ENCODE measurements at regions not wholly inside any gene's neighbourhood (a gene's known extent, or its start where the extent isn't known, plus 50 kb on each side); places are given as distances from the start of the nearest gene placed in this dataset.
A peak's percentile ranks its signal among the peaks of the same experiment; 100 is the strongest.

- in situ Hi-C loops (cut with MboI), result no loop called here
- TF ChIP-seq EZH2phosphoT487 (IDR thresholded peaks at IDR 0.05; ENCODE audit: insufficient read depth, low read depth), result no peak
- no peak for TF ChIP-seq EZH2 (IDR thresholded peaks at IDR 0.05; ENCODE audit: insufficient read depth, poor library complexity, severe bottlenecking)
- Histone ChIP-seq H3K4me1 (ENCODE audit: insufficient read depth) (no peaks in the 10 kb centered on the region), H3K36me3 (ENCODE audit: low read depth) (no peaks in the 10 kb centered on the region), H3K4me2 (ENCODE audit: unreplicated experiment) (no peak overlapping the region), H3K9ac (no peak overlapping the region), H3K27ac (no peak overlapping the region), H3K4me3 (no peak overlapping the region), H2AFZ (no peak overlapping the region), H3K9me3 (ENCODE audit: low read depth) (no peaks in the 10 kb centered on the region), H3K79me2 (ENCODE audit: insufficient read depth) (no peaks in the 10 kb centered on the region), H3F3A (ENCODE audit: insufficient read depth) (no peaks in the 10 kb centered on the region), H3K27me3 (replicated peaks; ENCODE audit: insufficient read depth) (no peaks in the 10 kb centered on the region), H4K20me1 (ENCODE audit: insufficient read depth) (no peaks in the 10 kb centered on the region), H3K9me2 (ENCODE audit: insufficient read depth) (no peaks in the 10 kb centered on the region)
- WGBS, 2 experiments (ENCODE audit: low coverage in 1 of 2, low lambda C conversion rate in 2 of 2, missing lambda C conversion rate in 2 of 2), result 41 to 43% methylated on average over 4 of the region's 4 CpGs
- no peak for DNase-seq
Measured at GRCh38 chr12:125336246-125336645, 271.0 kb downstream of the AACS start.

- Histone ChIP-seq H3K9me3 (ENCODE audit: low read depth) (no peaks in the 10 kb centered on the region), H4K20me1 (ENCODE audit: insufficient read depth) (no peaks in the 10 kb centered on the region), H3K4me1 (ENCODE audit: insufficient read depth) (no peaks in the 10 kb centered on the region), H3K79me2 (ENCODE audit: insufficient read depth) (no peaks in the 10 kb centered on the region), H3K36me3 (ENCODE audit: low read depth) (no peaks in the 10 kb centered on the region), H3K27ac (no peak overlapping the region), H2AFZ (no peak overlapping the region), H3K9ac (no peak overlapping the region), H3K4me2 (ENCODE audit: unreplicated experiment) (no peak overlapping the region), H3K27me3 (replicated peaks; ENCODE audit: insufficient read depth) (no peaks in the 10 kb centered on the region), H3F3A (ENCODE audit: insufficient read depth) (no peaks in the 10 kb centered on the region), H3K9me2 (ENCODE audit: insufficient read depth) (no peaks in the 10 kb centered on the region), H3K4me3 (no peak overlapping the region)
- 1 to 3% methylated on average over 5 of the region's 5 CpGs for WGBS, 2 experiments (ENCODE audit: low coverage in 1 of 2, low lambda C conversion rate in 2 of 2, missing lambda C conversion rate in 2 of 2)
- no peak for TF ChIP-seq EZH2phosphoT487 (IDR thresholded peaks at IDR 0.05; ENCODE audit: insufficient read depth, low read depth)
- no peak for TF ChIP-seq EZH2 (IDR thresholded peaks at IDR 0.05; ENCODE audit: insufficient read depth, poor library complexity, severe bottlenecking)
- in situ Hi-C loops (cut with MboI), result no loop called here
- DNase-seq, result peak; percentile 75
Measured at GRCh38 chr12:125340791-125341190, 275.6 kb downstream of the AACS start.

DNA sequence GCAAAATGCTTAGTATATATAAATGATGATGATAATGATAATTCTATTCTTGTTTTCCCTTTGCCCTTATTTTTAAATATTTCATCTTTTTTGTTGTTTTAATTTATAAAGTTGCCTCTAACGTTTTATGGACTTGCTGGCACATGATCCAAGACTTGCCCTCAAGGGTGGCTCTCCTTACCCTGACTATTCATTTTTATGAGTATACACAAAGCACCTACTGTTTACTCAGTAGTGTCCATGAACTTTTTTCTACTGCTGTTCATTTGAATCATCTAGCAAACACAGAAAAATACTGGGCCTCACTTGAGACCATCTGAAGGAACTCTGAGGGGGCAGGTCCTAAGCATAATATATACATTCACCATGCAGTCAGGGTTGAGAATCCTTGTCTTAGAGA lies 276.2 kb downstream of the AACS start:
- WGBS, 2 experiments (ENCODE audit: low coverage in 1 of 2, low lambda C conversion rate in 2 of 2, missing lambda C conversion rate in 2 of 2), result 3 to 8% methylated on average over 1 of the region's 1 CpG
- no peak overlapping the region for H3K4me3 ChIP-seq
- H3K4me2 ChIP-seq (ENCODE audit: unreplicated experiment), result no peak overlapping the region
- H3K9me3 ChIP-seq (ENCODE audit: low read depth), result no peaks in the 10 kb centered on the region
- no peaks in the 10 kb centered on the region for H3K79me2 ChIP-seq (ENCODE audit: insufficient read depth)
- no peaks in the 10 kb centered on the region for H3F3A ChIP-seq (ENCODE audit: insufficient read depth)
- no peaks in the 10 kb centered on the region for H4K20me1 ChIP-seq (ENCODE audit: insufficient read depth)
- TF ChIP-seq EZH2 (IDR thresholded peaks at IDR 0.05; ENCODE audit: insufficient read depth, poor library complexity, severe bottlenecking), result no peak
- no peaks in the 10 kb centered on the region for H3K9me2 ChIP-seq (ENCODE audit: insufficient read depth)
- no peak overlapping the region for H3K9ac ChIP-seq
- in situ Hi-C loops (cut with MboI), result no loop called here
- no peak for DNase-seq
- no peak overlapping the region for H2AFZ ChIP-seq
- H3K4me1 ChIP-seq (ENCODE audit: insufficient read depth), result no peaks in the 10 kb centered on the region
- no peaks in the 10 kb centered on the region for H3K27me3 ChIP-seq (replicated peaks; ENCODE audit: insufficient read depth)
- no peak overlapping the region for H3K27ac ChIP-seq
- no peaks in the 10 kb centered on the region for H3K36me3 ChIP-seq (ENCODE audit: low read depth)

DNA sequence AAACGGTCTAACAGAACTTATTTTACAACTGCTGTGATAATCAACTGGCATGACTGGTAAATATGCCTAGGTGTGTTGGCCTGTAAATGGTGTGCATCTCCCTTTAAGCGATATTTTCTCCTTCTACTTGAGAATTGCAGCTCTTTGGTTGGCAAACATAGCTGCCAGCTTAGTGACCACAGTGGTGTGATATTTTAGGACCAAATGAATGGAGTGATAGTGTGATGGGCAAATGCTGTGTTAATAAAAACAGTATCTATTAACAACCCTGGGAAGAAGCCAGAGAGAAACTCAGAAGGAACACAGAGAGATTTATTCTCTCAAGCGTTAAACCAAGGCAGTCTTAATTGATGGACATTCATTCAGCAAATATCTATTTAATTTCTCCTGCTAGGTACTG lies 278.4 kb downstream of the AACS start:
- Histone ChIP-seq H3K9ac (no peak overlapping the region), H3K27me3 (replicated peaks; ENCODE audit: insufficient read depth) (no peaks in the 10 kb centered on the region), H3K4me2 (ENCODE audit: unreplicated experiment) (no peak overlapping the region), H4K20me1 (ENCODE audit: insufficient read depth) (no peaks in the 10 kb centered on the region), H3K36me3 (ENCODE audit: low read depth) (no peaks in the 10 kb centered on the region), H2AFZ (no peak overlapping the region), H3F3A (ENCODE audit: insufficient read depth) (no peaks in the 10 kb centered on the region), H3K27ac (no peak overlapping the region), H3K4me3 (no peak overlapping the region), H3K4me1 (ENCODE audit: insufficient read depth) (no peaks in the 10 kb centered on the region), H3K9me3 (ENCODE audit: low read depth) (no peaks in the 10 kb centered on the region), H3K9me2 (ENCODE audit: insufficient read depth) (no peaks in the 10 kb centered on the region), H3K79me2 (ENCODE audit: insufficient read depth) (no peaks in the 10 kb centered on the region)
- 35 to 36% methylated on average over 3 of the region's 3 CpGs for WGBS, 2 experiments (ENCODE audit: low coverage in 1 of 2, low lambda C conversion rate in 2 of 2, missing lambda C conversion rate in 2 of 2)
- DNase-seq, result no peak
- in situ Hi-C loops (cut with MboI), result no loop called here
- TF ChIP-seq EZH2phosphoT487 (IDR thresholded peaks at IDR 0.05; ENCODE audit: insufficient read depth, low read depth) (no peak), EZH2 (IDR thresholded peaks at IDR 0.05; ENCODE audit: insufficient read depth, poor library complexity, severe bottlenecking) (no peak)

- in situ Hi-C loops (cut with MboI), result no loop called here
- TF ChIP-seq EZH2 (IDR thresholded peaks at IDR 0.05; ENCODE audit: insufficient read depth, poor library complexity, severe bottlenecking), result no peak
- H3F3A ChIP-seq (ENCODE audit: insufficient read depth), result no peaks in the 10 kb centered on the region
- H3K27me3 ChIP-seq (replicated peaks; ENCODE audit: insufficient read depth), result no peaks in the 10 kb centered on the region
- H3K9me3 ChIP-seq (ENCODE audit: low read depth), result no peaks in the 10 kb centered on the region
- 25 to 32% methylated on average over 4 of the region's 4 CpGs for WGBS, 2 experiments (ENCODE audit: low coverage in 1 of 2, low lambda C conversion rate in 2 of 2, missing lambda C conversion rate in 2 of 2)
- no peak overlapping the region for H3K27ac ChIP-seq
- H2AFZ ChIP-seq, result no peak overlapping the region
- H3K9me2 ChIP-seq (ENCODE audit: insufficient read depth), result no peaks in the 10 kb centered on the region
- H3K4me3 ChIP-seq, result no peak overlapping the region
- H3K9ac ChIP-seq, result no peak overlapping the region
- no peak overlapping the region for H3K4me2 ChIP-seq (ENCODE audit: unreplicated experiment)
- no peak for DNase-seq
- no peaks in the 10 kb centered on the region for H3K4me1 ChIP-seq (ENCODE audit: insufficient read depth)
- no peaks in the 10 kb centered on the region for H4K20me1 ChIP-seq (ENCODE audit: insufficient read depth)
- no peaks in the 10 kb centered on the region for H3K36me3 ChIP-seq (ENCODE audit: low read depth)
- no peaks in the 10 kb centered on the region for H3K79me2 ChIP-seq (ENCODE audit: insufficient read depth)
Measured at GRCh38 chr12:125346362-125346761, 281.1 kb downstream of the AACS start.

Data from GM23248 (cell line).